GM06990 (cell line): ENCODE measurements at regions not wholly inside any gene's neighbourhood (a gene's known extent, or its start where the extent isn't known, plus 50 kb on each side); places are given as distances from the start of the nearest gene placed in this dataset.

Experiments
- DNase-seq: peaks from one replicate; pipeline ENCODE4 v3.0.0-alpha.2; 2011; ENCODE audit not compliant: insufficient read length; ENCODE audit errors: extremely low read depth
- H3K27me3 ChIP-seq: replicated peaks from 2 replicates; pipeline ENCODE4 v1.6.0; 2011; ENCODE audit warnings: low read length; ENCODE audit not compliant: control insufficient read depth, insufficient read depth
- H3K36me3 ChIP-seq: 2 replicates; pipeline ENCODE4 v1.5.1; 2011; ENCODE audit warnings: low read length; ENCODE audit not compliant: control insufficient read depth, insufficient read depth
- H3K4me3 ChIP-seq: replicated peaks from 2 replicates; pipeline ENCODE4 v1.5.1; 2011; ENCODE audit warnings: low read depth, mild to moderate bottlenecking, control low read depth, low read length
- TF ChIP-seq, protein P1 (sequence below): IDR thresholded peaks from 2 replicates; pipeline ENCODE4 v1.5.1; 2011; ENCODE audit warnings: low read length, control low read depth, mild to moderate bottlenecking, inconsistent platforms; ENCODE audit not compliant: insufficient read depth, poor library complexity, severe bottlenecking

DNA sequence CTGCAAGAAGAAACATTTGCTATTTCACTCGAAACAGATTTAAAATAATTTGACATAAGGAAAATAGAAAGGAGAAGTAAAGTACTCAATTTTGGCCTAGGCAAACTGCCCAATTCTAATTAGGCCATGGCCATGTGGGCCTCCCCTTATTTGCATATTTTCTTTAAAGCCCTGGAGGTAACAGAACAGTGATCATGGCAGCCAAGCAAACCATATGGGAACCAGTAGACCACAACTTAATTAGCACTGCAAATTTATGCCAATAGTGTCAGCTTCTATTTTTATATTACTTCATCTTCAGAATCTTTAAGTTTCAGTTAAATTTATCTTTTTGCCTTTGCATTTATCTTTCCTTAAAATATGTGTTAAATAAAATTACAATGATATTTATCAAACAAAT, 63.3 kb upstream of the THSD7A start:
- H3K4me3 ChIP-seq: no peak overlapping the region
- DNase-seq: no peak
- TF ChIP-seq, protein P1, sequence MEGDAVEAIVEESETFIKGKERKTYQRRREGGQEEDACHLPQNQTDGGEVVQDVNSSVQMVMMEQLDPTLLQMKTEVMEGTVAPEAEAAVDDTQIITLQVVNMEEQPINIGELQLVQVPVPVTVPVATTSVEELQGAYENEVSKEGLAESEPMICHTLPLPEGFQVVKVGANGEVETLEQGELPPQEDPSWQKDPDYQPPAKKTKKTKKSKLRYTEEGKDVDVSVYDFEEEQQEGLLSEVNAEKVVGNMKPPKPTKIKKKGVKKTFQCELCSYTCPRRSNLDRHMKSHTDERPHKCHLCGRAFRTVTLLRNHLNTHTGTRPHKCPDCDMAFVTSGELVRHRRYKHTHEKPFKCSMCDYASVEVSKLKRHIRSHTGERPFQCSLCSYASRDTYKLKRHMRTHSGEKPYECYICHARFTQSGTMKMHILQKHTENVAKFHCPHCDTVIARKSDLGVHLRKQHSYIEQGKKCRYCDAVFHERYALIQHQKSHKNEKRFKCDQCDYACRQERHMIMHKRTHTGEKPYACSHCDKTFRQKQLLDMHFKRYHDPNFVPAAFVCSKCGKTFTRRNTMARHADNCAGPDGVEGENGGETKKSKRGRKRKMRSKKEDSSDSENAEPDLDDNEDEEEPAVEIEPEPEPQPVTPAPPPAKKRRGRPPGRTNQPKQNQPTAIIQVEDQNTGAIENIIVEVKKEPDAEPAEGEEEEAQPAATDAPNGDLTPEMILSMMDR: no peak
- no peaks in the 10 kb centered on the region for H3K36me3 ChIP-seq
- no peaks in the 10 kb centered on the region for H3K27me3 ChIP-seq

DNA sequence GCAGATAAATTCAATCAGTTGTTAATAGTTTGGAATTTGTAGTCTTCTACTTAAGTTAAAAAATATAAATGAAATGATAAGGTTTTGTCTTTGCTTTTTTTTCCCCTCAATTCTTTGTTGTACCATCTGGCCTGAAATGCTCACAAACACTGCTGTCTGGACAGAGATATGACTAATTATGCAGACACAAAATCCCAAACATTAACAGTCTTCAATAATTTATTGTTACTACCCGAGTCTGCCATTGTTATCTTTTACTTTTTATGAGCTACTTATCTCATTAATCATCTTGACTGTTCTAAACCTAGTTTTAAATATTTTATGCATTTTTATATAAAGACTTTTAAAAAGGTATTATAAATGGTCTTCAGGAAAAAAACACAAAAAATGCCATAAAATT, 64.7 kb upstream of the THSD7A start:
- no peak for DNase-seq

GRCh38 chr7:11899247-11899646, 67.2 kb upstream of the THSD7A start:
- H3K27me3 ChIP-seq: no peaks in the 10 kb centered on the region
- TF ChIP-seq, protein P1: no peak
- no peak overlapping the region for H3K4me3 ChIP-seq

More for the DNA sequence above, 64.7 kb upstream of the THSD7A start:
- H3K27me3 ChIP-seq: no peaks in the 10 kb centered on the region
- no peak overlapping the region for H3K4me3 ChIP-seq
- no peaks in the 10 kb centered on the region for H3K36me3 ChIP-seq
- TF ChIP-seq, protein P1: no peak

DNA sequence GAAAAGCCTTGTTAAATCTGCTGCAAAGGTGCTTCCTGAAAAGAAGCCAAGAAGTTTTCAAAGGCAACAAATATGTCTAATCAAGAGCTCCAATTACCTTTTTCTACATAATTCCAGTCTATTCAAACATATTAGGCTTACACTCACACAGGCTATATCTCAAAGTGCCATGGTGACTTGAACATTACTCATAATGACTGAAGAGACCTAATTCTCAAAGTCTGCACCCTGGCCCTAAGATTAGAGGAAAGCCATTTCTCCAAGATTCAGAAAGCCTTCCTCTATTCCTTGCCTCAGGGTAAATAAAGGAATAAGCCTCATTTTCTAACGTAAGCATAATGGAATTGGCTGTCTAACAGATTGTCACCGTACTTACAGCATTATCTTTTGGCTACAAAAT, 78.3 kb upstream of the THSD7A start:
- H3K36me3 ChIP-seq: no peaks in the 10 kb centered on the region
- DNase-seq: no peak
- TF ChIP-seq, protein P1: no peak
- H3K4me3 ChIP-seq: no peak overlapping the region
- no peaks in the 10 kb centered on the region for H3K27me3 ChIP-seq

More at GRCh38 chr7:11899247-11899646, 67.2 kb upstream of the THSD7A start:
- H3K36me3 ChIP-seq: no peaks in the 10 kb centered on the region
- no peak for DNase-seq

DNA sequence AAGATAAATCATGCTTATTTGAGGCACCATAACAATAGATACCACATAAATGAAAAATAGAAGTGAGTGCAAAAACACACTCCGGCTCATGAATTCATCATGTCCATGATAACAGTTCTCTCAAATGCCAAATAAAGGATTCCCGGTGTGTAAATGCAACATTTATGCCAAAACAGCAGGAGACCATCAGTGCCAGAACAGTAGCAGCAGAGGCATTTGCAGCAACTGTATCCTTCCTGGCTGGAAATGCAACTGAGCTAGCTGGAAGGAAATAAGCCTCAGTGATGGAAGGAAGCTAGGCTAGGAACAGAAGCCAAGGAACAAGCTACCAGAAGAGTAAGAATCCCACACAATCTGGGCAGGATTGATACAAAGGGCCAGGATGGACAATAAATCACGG, 79.9 kb upstream of the THSD7A start:
- H3K4me3 ChIP-seq: no peak overlapping the region
- DNase-seq: no peak
- no peaks in the 10 kb centered on the region for H3K36me3 ChIP-seq
- TF ChIP-seq, protein P1: no peak
- no peaks in the 10 kb centered on the region for H3K27me3 ChIP-seq

- TF ChIP-seq, protein P1: no peak
- no peak for DNase-seq
- Histone ChIP-seq H3K36me3 (no peaks in the 10 kb centered on the region), H3K4me3 (no peak overlapping the region), H3K27me3 (no peaks in the 10 kb centered on the region)
Measured at GRCh38 chr7:11914645-11915044, 82.6 kb upstream of the THSD7A start.
